ENCODE measurements at regions not wholly inside any gene's neighbourhood (a gene's known extent, or its start where the extent isn't known, plus 50 kb on each side); places are given as distances from the start of the nearest gene placed in this dataset.

- TF ChIP-seq ZFX (IDR thresholded peaks at IDR 0.05; ENCODE audit: borderline replicate concordance) = no peak
- no peak for TF ChIP-seq CTCF (IDR thresholded peaks at IDR 0.05)
- no peak overlapping the region for H3K27ac ChIP-seq
These were observed 325.8 kb downstream of the TENT4A start for GRCh38 chr5:7039074-7039473.

GRCh38 chr5:7040111-7040510, 326.9 kb downstream of the TENT4A start:
- TF ChIP-seq CTCF (IDR thresholded peaks at IDR 0.05) (no peak), ZFX (IDR thresholded peaks at IDR 0.05; ENCODE audit: borderline replicate concordance) (no peak)
- no peak overlapping the region for H3K27ac ChIP-seq

- no peak overlapping the region for H3K27ac ChIP-seq
- TF ChIP-seq CTCF (IDR thresholded peaks at IDR 0.05) = no peak
- no peak for TF ChIP-seq ZFX (IDR thresholded peaks at IDR 0.05; ENCODE audit: borderline replicate concordance)
These were observed 330.6 kb downstream of the TENT4A start for GRCh38 chr5:7043797-7044196.

- TF ChIP-seq ZFX (IDR thresholded peaks at IDR 0.05; ENCODE audit: borderline replicate concordance) = no peak
- no peak for TF ChIP-seq CTCF (IDR thresholded peaks at IDR 0.05)
- no peak overlapping the region for H3K27ac ChIP-seq
These were observed 334.5 kb downstream of the TENT4A start for GRCh38 chr5:7047511-7048261.

GRCh38 chr5:7050986-7051385, 337.8 kb downstream of the TENT4A start:
- H3K27ac ChIP-seq = no peak overlapping the region
- TF ChIP-seq CTCF (IDR thresholded peaks at IDR 0.05) (no peak), ZFX (IDR thresholded peaks at IDR 0.05; ENCODE audit: borderline replicate concordance) (no peak)

GRCh38 chr5:7053125-7053524, 339.9 kb downstream of the TENT4A start:
- no peak overlapping the region for H3K27ac ChIP-seq
- TF ChIP-seq ZFX (IDR thresholded peaks at IDR 0.05; ENCODE audit: borderline replicate concordance) (no peak), CTCF (IDR thresholded peaks at IDR 0.05) (no peak)

GRCh38 chr5:7053528-7054209, 340.4 kb downstream of the TENT4A start:
- TF ChIP-seq CTCF (IDR thresholded peaks at IDR 0.05) (no peak), ZFX (IDR thresholded peaks at IDR 0.05; ENCODE audit: borderline replicate concordance) (no peak)
- H3K27ac ChIP-seq = no peak overlapping the region
